HL-60 (cell line): ENCODE measurements at regions not wholly inside any gene's neighbourhood (a gene's known extent, or its start where the extent isn't known, plus 50 kb on each side); places are given as distances from the start of the nearest gene placed in this dataset.

Experiments used
- GABPA ChIP-seq: IDR thresholded peaks from 2 replicates; pipeline ENCODE4 v1.6.1; 2012; ENCODE audit warnings: low read depth
- POLR2AphosphoS5 ChIP-seq: IDR thresholded peaks from 2 replicates; pipeline ENCODE4 v1.6.1; 2012; ENCODE audit warnings: low read depth
- SPI1 ChIP-seq: IDR thresholded peaks from 2 replicates; pipeline ENCODE4 v1.6.1; 2012; ENCODE audit warnings: low read depth, mild to moderate bottlenecking, borderline replicate concordance
- TF ChIP-seq, protein P1 (sequence below): IDR thresholded peaks from one replicate; pipeline ENCODE4 v1.5.1; 2011; ENCODE audit warnings: low read length, control low read depth, inconsistent platforms; ENCODE audit not compliant: insufficient read depth
- TF ChIP-seq, protein P2 (sequence below): IDR thresholded peaks from 2 replicates; pipeline ENCODE4 v1.6.1; 2012; ENCODE audit warnings: low read depth; ENCODE audit not compliant: insufficient replicate concordance

DNA sequence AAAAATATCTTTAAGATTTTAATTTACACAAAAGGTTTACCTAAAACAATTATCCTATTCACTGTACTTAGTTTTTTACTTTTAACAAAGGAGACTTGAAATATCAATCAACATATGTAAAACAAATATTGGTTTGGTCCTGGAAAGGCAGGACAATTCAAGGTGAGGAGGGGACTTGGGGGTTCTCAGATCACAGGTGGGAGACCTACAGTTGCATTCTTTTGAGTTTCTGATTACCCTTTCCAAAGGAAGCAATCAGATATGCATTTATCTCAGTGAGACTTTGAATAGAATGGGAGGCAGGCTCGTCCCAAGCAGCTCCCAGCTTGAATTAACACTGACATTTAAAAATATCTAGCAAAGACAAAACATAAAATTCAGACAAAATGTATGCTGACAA, 1917.3 kb downstream of the C4orf33 start:
- TF ChIP-seq, protein P1, sequence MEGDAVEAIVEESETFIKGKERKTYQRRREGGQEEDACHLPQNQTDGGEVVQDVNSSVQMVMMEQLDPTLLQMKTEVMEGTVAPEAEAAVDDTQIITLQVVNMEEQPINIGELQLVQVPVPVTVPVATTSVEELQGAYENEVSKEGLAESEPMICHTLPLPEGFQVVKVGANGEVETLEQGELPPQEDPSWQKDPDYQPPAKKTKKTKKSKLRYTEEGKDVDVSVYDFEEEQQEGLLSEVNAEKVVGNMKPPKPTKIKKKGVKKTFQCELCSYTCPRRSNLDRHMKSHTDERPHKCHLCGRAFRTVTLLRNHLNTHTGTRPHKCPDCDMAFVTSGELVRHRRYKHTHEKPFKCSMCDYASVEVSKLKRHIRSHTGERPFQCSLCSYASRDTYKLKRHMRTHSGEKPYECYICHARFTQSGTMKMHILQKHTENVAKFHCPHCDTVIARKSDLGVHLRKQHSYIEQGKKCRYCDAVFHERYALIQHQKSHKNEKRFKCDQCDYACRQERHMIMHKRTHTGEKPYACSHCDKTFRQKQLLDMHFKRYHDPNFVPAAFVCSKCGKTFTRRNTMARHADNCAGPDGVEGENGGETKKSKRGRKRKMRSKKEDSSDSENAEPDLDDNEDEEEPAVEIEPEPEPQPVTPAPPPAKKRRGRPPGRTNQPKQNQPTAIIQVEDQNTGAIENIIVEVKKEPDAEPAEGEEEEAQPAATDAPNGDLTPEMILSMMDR: no peak
- no peak for TF ChIP-seq POLR2AphosphoS5
- TF ChIP-seq, protein P2, sequence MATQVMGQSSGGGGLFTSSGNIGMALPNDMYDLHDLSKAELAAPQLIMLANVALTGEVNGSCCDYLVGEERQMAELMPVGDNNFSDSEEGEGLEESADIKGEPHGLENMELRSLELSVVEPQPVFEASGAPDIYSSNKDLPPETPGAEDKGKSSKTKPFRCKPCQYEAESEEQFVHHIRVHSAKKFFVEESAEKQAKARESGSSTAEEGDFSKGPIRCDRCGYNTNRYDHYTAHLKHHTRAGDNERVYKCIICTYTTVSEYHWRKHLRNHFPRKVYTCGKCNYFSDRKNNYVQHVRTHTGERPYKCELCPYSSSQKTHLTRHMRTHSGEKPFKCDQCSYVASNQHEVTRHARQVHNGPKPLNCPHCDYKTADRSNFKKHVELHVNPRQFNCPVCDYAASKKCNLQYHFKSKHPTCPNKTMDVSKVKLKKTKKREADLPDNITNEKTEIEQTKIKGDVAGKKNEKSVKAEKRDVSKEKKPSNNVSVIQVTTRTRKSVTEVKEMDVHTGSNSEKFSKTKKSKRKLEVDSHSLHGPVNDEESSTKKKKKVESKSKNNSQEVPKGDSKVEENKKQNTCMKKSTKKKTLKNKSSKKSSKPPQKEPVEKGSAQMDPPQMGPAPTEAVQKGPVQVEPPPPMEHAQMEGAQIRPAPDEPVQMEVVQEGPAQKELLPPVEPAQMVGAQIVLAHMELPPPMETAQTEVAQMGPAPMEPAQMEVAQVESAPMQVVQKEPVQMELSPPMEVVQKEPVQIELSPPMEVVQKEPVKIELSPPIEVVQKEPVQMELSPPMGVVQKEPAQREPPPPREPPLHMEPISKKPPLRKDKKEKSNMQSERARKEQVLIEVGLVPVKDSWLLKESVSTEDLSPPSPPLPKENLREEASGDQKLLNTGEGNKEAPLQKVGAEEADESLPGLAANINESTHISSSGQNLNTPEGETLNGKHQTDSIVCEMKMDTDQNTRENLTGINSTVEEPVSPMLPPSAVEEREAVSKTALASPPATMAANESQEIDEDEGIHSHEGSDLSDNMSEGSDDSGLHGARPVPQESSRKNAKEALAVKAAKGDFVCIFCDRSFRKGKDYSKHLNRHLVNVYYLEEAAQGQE: no peak
- no peak for TF ChIP-seq SPI1
- TF ChIP-seq GABPA: no peak
